ENCODE measurements at regions not wholly inside any gene's neighbourhood (a gene's known extent, or its start where the extent isn't known, plus 50 kb on each side); places are given as distances from the start of the nearest gene placed in this dataset.

GRCh38 chr16:11465675-11466074 lies 120.4 kb downstream of the RMI2 start:
- intact Hi-C loops (cut with DNase I, micrococcal nuclease): no loop called here
- Mint-ChIP-seq H3K9me3 (ENCODE audit: low read depth) (no peaks in the 10 kb centered on the region), H3K36me3 (ENCODE audit: low read depth) (no peaks in the 10 kb centered on the region), H3K4me3 (no peak overlapping the region), H3K4me1 (no peaks in the 10 kb centered on the region), H3K27me3 (no peaks in the 10 kb centered on the region), H3K27ac (no peak overlapping the region)
- POLR2A ChIA-PET: no interaction called here
- ATAC-seq: no peak
- DNase-seq: no peak
- CTCF ChIA-PET: interaction anchor here (0.6 kb wide), 1 partner anchor 62 kb away, joined by 3 read pairs; no protein-coding TSS in a partner anchor

- ChIA-PET CTCF (interaction anchor here (0.9 kb wide), 1 partner anchor 61 kb away, joined by 3 read pairs; no protein-coding TSS in a partner anchor), POLR2A (no interaction called here)
- Mint-ChIP-seq H3K9me3 (ENCODE audit: low read depth) (no peaks in the 10 kb centered on the region), H3K4me1 (no peaks in the 10 kb centered on the region), H3K27me3 (no peaks in the 10 kb centered on the region), H3K4me3 (no peak overlapping the region), H3K27ac (no peak overlapping the region), H3K36me3 (ENCODE audit: low read depth) (no peaks in the 10 kb centered on the region)
- intact Hi-C loops (cut with DNase I, micrococcal nuclease): no loop called here
- DNase-seq: no peak
- ATAC-seq: no peak
Observed at GRCh38 chr16:11470676-11471415, 115.9 kb downstream of the LITAF start.

GRCh38 chr16:11471548-11471947 lies 115.2 kb downstream of the LITAF start:
- Mint-ChIP-seq H3K4me3 (no peak overlapping the region), H3K27me3 (no peaks in the 10 kb centered on the region), H3K27ac (no peak overlapping the region), H3K36me3 (ENCODE audit: low read depth) (no peaks in the 10 kb centered on the region), H3K9me3 (ENCODE audit: low read depth) (no peaks in the 10 kb centered on the region), H3K4me1 (no peaks in the 10 kb centered on the region)
- no peak for DNase-seq
- no peak for ATAC-seq
- ChIA-PET CTCF (interaction anchor here (0.7 to 1.0 kb wide), 3 partner anchors 58 to 65 kb away, joined by 3 read pairs; no protein-coding TSS in a partner anchor), POLR2A (no interaction called here)
- intact Hi-C loops (cut with DNase I, micrococcal nuclease): no loop called here

- DNase-seq (no peak), ATAC-seq (no peak)
- intact Hi-C loops (cut with DNase I, micrococcal nuclease): no loop called here
- POLR2A ChIA-PET: no interaction called here
- Mint-ChIP-seq H3K4me1 (no peaks in the 10 kb centered on the region), H3K36me3 (ENCODE audit: low read depth) (no peaks in the 10 kb centered on the region), H3K9me3 (ENCODE audit: low read depth) (no peaks in the 10 kb centered on the region), H3K27ac (no peak overlapping the region), H3K27me3 (no peaks in the 10 kb centered on the region), H3K4me3 (no peak overlapping the region)
- CTCF ChIA-PET: interaction anchor here (0.7 to 1.0 kb wide), 2 partner anchors 57 to 66 kb away, joined by 3 read pairs; no protein-coding TSS in a partner anchor
Observed at GRCh38 chr16:11472410-11472809, 114.3 kb downstream of the LITAF start.

- H3K27ac Mint-ChIP-seq: no peak overlapping the region
- DNase-seq (no peak), ATAC-seq (no peak)
- intact Hi-C loops (cut with DNase I, micrococcal nuclease): no loop called here
- ChIA-PET CTCF (no interaction called here), POLR2A (no interaction called here)
- no peaks in the 10 kb centered on the region for H3K27me3 Mint-ChIP-seq
- no peak overlapping the region for H3K4me3 Mint-ChIP-seq
- no peaks in the 10 kb centered on the region for H3K36me3 Mint-ChIP-seq (ENCODE audit: low read depth)
- H3K4me1 Mint-ChIP-seq: no peaks in the 10 kb centered on the region
- H3K9me3 Mint-ChIP-seq (ENCODE audit: low read depth): no peaks in the 10 kb centered on the region
Observed at GRCh38 chr16:11472851-11473250, 113.9 kb downstream of the LITAF start.

- Mint-ChIP-seq H3K4me3 (no peak overlapping the region), H3K27ac (no peak overlapping the region), H3K4me1 (no peaks in the 10 kb centered on the region), H3K9me3 (ENCODE audit: low read depth) (no peaks in the 10 kb centered on the region), H3K36me3 (ENCODE audit: low read depth) (no peaks in the 10 kb centered on the region), H3K27me3 (no peaks in the 10 kb centered on the region)
- no peak for ATAC-seq
- intact Hi-C loops (cut with DNase I, micrococcal nuclease): no loop called here
- DNase-seq: no peak
- POLR2A ChIA-PET: interaction anchor here (0.6 kb wide), 1 partner anchor 102 kb away, joined by 3 read pairs; no protein-coding TSS in a partner anchor
- CTCF ChIA-PET: interaction anchor here (0.6 to 0.7 kb wide), 3 partner anchors 62 to 167 kb away, joined by 3 read pairs; no protein-coding TSS in a partner anchor
Observed at GRCh38 chr16:11473728-11474127, 113.0 kb downstream of the LITAF start.

- no peaks in the 10 kb centered on the region for H3K9me3 Mint-ChIP-seq (ENCODE audit: low read depth)
- no peaks in the 10 kb centered on the region for H3K27me3 Mint-ChIP-seq
- no peak overlapping the region for H3K27ac Mint-ChIP-seq
- no peak for ATAC-seq
- no peak overlapping the region for H3K4me3 Mint-ChIP-seq
- POLR2A ChIA-PET: no interaction called here
- CTCF ChIA-PET: no interaction called here
- no peaks in the 10 kb centered on the region for H3K4me1 Mint-ChIP-seq
- DNase-seq: no peak
- no peaks in the 10 kb centered on the region for H3K36me3 Mint-ChIP-seq (ENCODE audit: low read depth)
- intact Hi-C loops (cut with DNase I, micrococcal nuclease): no loop called here
Observed at GRCh38 chr16:11474617-11475291, 112.0 kb downstream of the LITAF start.

GRCh38 chr16:11475896-11476630 lies 110.7 kb downstream of the LITAF start:
- CTCF ChIA-PET: no interaction called here
- no peak overlapping the region for H3K4me3 Mint-ChIP-seq
- intact Hi-C loops (cut with DNase I, micrococcal nuclease): no loop called here

GRCh38 chr16:11476676-11477075 lies 110.0 kb downstream of the LITAF start:
- no peak for DNase-seq
- intact Hi-C loops (cut with DNase I, micrococcal nuclease): no loop called here
- Mint-ChIP-seq H3K4me1 (no peaks in the 10 kb centered on the region), H3K36me3 (ENCODE audit: low read depth) (no peaks in the 10 kb centered on the region), H3K27me3 (no peaks in the 10 kb centered on the region), H3K27ac (no peak overlapping the region), H3K4me3 (no peak overlapping the region), H3K9me3 (ENCODE audit: low read depth) (peaks cover 10% of the 10 kb centered on the region)
- ChIA-PET CTCF (no interaction called here), POLR2A (no interaction called here)
- ATAC-seq: no peak

More at GRCh38 chr16:11475896-11476630, 110.7 kb downstream of the LITAF start:
- Mint-ChIP-seq H3K27me3 (no peaks in the 10 kb centered on the region), H3K27ac (no peak overlapping the region), H3K9me3 (ENCODE audit: low read depth) (peaks cover 9% of the 10 kb centered on the region), H3K36me3 (ENCODE audit: low read depth) (no peaks in the 10 kb centered on the region), H3K4me1 (no peaks in the 10 kb centered on the region)
- no peak for ATAC-seq
- no peak for DNase-seq
- POLR2A ChIA-PET: no interaction called here

- peaks cover 20% of the 10 kb centered on the region for H3K9me3 Mint-ChIP-seq (ENCODE audit: low read depth)
- H3K27me3 Mint-ChIP-seq: no peaks in the 10 kb centered on the region
- POLR2A ChIA-PET: no interaction called here
- intact Hi-C loops (cut with DNase I, micrococcal nuclease): no loop called here
- DNase-seq (no peak), ATAC-seq (no peak)
- peaks cover 6% of the 10 kb centered on the region for H3K36me3 Mint-ChIP-seq (ENCODE audit: low read depth)
- no peaks in the 10 kb centered on the region for H3K4me1 Mint-ChIP-seq
- no peak overlapping the region for H3K27ac Mint-ChIP-seq
- no peak overlapping the region for H3K4me3 Mint-ChIP-seq
- CTCF ChIA-PET: no interaction called here
Observed at GRCh38 chr16:11478431-11479119, 108.1 kb downstream of the LITAF start.

GRCh38 chr16:11479916-11480315 lies 106.8 kb downstream of the LITAF start:
- H3K9me3 Mint-ChIP-seq (ENCODE audit: low read depth): peaks cover 27% of the 10 kb centered on the region
- POLR2A ChIA-PET: no interaction called here
- no peaks in the 10 kb centered on the region for H3K4me1 Mint-ChIP-seq
- CTCF ChIA-PET: no interaction called here
- DNase-seq (no peak), ATAC-seq (no peak)
- no peak overlapping the region for H3K27ac Mint-ChIP-seq
- peaks cover 15% of the 10 kb centered on the region for H3K36me3 Mint-ChIP-seq (ENCODE audit: low read depth)
- no peaks in the 10 kb centered on the region for H3K27me3 Mint-ChIP-seq
- no peak overlapping the region for H3K4me3 Mint-ChIP-seq
- intact Hi-C loops (cut with DNase I, micrococcal nuclease): no loop called here
